HEK293T (cell line): ENCODE measurements at regions not wholly inside any gene's neighbourhood (a gene's known extent, or its start where the extent isn't known, plus 50 kb on each side); places are given as distances from the start of the nearest gene placed in this dataset.

ENCODE experiments used
- ARNT ChIP-seq: fragments of 450-650 bp; IDR thresholded peaks from 2 replicates; pipeline ENCODE4 v1.6.1; 2017; ENCODE audit warnings: mild to moderate bottlenecking
- BHLHE40 ChIP-seq: fragments of 450-650 bp; IDR thresholded peaks from 2 replicates; pipeline ENCODE4 v1.6.1; 2016; ENCODE audit warnings: mild to moderate bottlenecking, moderate library complexity, borderline replicate concordance
- ELF4 ChIP-seq: fragments of 450-650 bp; IDR thresholded peaks from 2 replicates; pipeline ENCODE4 v1.6.1; 2017; ENCODE audit warnings: antibody characterized with exemption
- FOXM1 ChIP-seq: fragments of 450-650 bp; IDR thresholded peaks from 2 replicates; pipeline ENCODE4 v1.6.1; 2017; ENCODE audit warnings: mild to moderate bottlenecking, borderline replicate concordance
- SP1 ChIP-seq: fragments of 450-650 bp; IDR thresholded peaks from 2 replicates; pipeline ENCODE4 v1.6.1; 2017
- SUZ12 ChIP-seq: fragments of 450-650 bp; IDR thresholded peaks from 2 replicates; pipeline ENCODE4 v1.6.1; 2016; ENCODE audit warnings: mild to moderate bottlenecking
- TARDBP ChIP-seq: fragments of 450-650 bp; IDR thresholded peaks from 2 replicates; pipeline ENCODE4 v1.6.1; 2016
- TF ChIP-seq, protein P1 (sequence below): fragments of 450-650 bp; IDR thresholded peaks from 2 replicates; pipeline ENCODE4 v1.6.1; 2016

- TF ChIP-seq ELF4 (no peak), SUZ12 (no peak), TARDBP (no peak), SP1 (no peak), BHLHE40 (no peak), ARNT (no peak), FOXM1 (no peak)
- TF ChIP-seq, protein P1, sequence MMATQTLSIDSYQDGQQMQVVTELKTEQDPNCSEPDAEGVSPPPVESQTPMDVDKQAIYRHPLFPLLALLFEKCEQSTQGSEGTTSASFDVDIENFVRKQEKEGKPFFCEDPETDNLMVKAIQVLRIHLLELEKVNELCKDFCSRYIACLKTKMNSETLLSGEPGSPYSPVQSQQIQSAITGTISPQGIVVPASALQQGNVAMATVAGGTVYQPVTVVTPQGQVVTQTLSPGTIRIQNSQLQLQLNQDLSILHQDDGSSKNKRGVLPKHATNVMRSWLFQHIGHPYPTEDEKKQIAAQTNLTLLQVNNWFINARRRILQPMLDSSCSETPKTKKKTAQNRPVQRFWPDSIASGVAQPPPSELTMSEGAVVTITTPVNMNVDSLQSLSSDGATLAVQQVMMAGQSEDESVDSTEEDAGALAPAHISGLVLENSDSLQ: no peak
Measured at GRCh38 chr12:33519566-33519965, 79.9 kb upstream of the SYT10 start.
